ENCODE measurements at regions not wholly inside any gene's neighbourhood (a gene's known extent, or its start where the extent isn't known, plus 50 kb on each side); places are given as distances from the start of the nearest gene placed in this dataset.

DNA sequence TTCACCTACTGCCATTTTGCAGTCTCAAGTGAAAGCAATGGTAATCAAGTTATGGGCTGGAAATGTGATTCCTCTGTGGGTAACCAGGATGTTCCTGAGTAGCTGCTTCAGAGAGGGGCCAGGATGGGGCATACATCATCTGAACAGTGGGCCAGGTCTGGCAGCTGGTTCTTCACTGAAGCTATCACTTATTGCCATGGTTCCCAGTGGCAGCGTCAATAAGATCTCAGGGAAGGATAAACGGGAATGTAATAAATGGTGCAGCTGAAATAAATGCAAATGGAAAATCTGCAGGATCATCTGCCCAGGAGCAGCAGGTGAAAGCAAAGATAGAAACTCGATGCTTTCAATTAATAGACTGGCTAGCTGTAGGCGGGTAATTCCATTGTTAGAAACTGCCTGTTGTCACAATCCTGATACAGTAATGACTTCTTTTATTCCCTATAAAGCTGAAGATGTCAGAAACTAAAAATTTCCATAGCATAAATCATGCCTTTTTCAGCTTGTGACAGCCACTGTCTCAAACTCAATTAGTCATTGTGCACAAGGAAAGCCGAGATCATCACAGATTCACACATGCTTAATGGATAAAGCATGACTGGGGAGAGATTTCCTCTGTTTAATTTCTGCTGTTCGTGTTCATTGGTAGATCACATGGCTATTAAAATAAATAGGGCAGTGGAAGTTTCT lies 56.2 kb upstream of the CCDC85A start:
- TF ChIP-seq, protein P1, sequence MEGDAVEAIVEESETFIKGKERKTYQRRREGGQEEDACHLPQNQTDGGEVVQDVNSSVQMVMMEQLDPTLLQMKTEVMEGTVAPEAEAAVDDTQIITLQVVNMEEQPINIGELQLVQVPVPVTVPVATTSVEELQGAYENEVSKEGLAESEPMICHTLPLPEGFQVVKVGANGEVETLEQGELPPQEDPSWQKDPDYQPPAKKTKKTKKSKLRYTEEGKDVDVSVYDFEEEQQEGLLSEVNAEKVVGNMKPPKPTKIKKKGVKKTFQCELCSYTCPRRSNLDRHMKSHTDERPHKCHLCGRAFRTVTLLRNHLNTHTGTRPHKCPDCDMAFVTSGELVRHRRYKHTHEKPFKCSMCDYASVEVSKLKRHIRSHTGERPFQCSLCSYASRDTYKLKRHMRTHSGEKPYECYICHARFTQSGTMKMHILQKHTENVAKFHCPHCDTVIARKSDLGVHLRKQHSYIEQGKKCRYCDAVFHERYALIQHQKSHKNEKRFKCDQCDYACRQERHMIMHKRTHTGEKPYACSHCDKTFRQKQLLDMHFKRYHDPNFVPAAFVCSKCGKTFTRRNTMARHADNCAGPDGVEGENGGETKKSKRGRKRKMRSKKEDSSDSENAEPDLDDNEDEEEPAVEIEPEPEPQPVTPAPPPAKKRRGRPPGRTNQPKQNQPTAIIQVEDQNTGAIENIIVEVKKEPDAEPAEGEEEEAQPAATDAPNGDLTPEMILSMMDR (IDR thresholded peaks at IDR 0.05; ENCODE audit: control insufficient read depth, insufficient read depth, low read depth, low read length, missing control alignments), result no peak
- no peak for DNase-seq (ENCODE audit: low read depth)
- H3K4me3 ChIP-seq (ENCODE audit: control insufficient read depth, low read depth, low read length), result no peak overlapping the region

DNA sequence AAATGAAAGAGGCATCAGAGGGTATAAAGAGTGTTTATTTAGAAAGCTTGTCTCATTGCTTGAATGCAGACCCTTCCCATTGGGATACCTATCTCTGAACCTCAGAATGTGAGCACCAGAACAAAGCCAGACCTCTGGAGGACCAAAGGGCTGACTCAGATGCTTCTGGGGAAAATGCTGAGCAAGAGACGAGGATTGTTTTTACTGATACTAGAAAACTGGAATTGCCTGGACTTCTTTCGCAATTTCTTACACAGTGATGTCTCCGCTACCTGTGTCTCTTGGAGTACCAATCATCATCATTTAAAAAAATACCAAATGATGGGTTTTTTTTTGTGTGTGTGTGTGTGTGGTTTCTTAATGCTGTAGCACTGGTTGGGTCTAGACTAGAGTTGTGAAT lies 55.6 kb upstream of the CCDC85A start:
- TF ChIP-seq, protein P1 (IDR thresholded peaks at IDR 0.05; ENCODE audit: control insufficient read depth, insufficient read depth, low read depth, low read length, missing control alignments), result no peak
- DNase-seq (ENCODE audit: low read depth), result no peak
- H3K4me3 ChIP-seq (ENCODE audit: control insufficient read depth, low read depth, low read length), result no peak overlapping the region

DNA sequence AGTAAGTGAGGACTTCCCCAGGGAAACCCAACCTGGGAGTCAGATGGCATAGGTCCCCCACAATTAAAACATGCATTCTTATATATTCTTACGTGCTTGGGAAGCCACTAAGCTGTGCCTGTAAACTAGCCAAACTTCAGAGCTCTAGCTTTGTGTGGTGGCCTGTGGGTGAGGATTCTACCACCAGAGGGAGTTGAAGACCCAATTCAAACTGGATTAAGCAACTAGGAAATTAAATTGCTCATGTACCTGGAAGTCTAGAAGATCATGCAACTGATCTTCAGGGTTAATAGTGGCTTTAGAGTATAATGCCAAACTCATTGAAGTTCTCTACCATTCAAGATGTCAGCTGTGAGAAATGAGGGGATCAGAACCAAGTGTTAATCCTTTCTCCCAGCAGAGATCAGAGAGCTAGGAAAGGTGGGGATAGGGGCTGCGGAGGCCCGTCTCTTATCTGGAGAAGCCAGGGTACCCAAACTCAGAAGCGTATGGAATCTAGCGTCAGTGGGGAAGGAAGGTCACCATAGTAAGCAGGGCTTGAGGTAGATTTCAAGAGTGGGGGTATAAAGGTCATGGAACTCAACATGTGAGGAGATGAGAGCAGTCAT lies 53.2 kb upstream of the CCDC85A start:
- DNase-seq (ENCODE audit: low read depth), result no peak
- TF ChIP-seq, protein P1 (IDR thresholded peaks at IDR 0.05; ENCODE audit: control insufficient read depth, insufficient read depth, low read depth, low read length, missing control alignments), result peak; percentile 80
- H3K4me3 ChIP-seq (ENCODE audit: control insufficient read depth, low read depth, low read length), result no peak overlapping the region

DNA sequence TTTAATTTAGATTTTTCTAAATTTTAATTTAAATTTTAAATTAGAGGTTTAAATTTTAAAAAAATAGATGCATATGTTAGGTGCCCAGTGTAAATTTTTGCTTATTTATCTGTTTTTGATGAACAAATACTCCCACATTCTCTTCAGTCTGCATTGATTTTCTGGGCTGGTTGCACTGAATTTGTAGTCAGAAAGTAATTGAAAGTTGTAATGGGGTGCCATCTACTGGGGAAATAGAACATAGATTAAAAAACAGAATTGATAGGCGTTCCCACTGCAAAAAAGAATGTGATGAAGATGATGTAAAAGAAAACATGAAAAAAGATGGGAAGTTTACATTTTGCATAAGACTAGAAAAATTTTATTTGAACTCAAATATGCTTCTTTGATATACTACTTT lies 51.7 kb upstream of the CCDC85A start:
- TF ChIP-seq, protein P1 (IDR thresholded peaks at IDR 0.05; ENCODE audit: control insufficient read depth, insufficient read depth, low read depth, low read length, missing control alignments), result peak; percentile 49
- DNase-seq (ENCODE audit: low read depth), result peak; percentile 10
- H3K4me3 ChIP-seq (ENCODE audit: control insufficient read depth, low read depth, low read length), result no peak overlapping the region

DNA sequence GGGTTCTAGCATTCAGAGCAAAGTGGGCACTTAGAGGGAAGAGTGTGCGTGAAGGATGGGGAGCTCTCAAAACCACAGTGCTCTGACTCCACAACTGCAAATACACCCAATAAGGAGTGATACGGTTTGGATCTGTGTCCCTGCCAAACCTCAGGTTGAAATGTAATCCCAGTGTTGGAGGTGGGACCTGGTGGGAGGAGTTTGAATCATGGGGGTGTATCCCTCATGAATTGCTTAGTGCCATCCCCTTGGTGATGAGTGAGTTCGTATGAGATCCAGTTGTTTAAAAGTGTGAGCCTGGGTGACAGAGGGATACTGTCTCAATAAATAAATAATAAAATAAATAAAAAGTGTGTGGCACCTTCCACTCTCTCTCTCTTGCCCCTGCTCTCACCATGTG lies 50.3 kb upstream of the CCDC85A start:
- DNase-seq (ENCODE audit: low read depth), result no peak
- TF ChIP-seq, protein P1 (IDR thresholded peaks at IDR 0.05; ENCODE audit: control insufficient read depth, insufficient read depth, low read depth, low read length, missing control alignments), result no peak

DNA sequence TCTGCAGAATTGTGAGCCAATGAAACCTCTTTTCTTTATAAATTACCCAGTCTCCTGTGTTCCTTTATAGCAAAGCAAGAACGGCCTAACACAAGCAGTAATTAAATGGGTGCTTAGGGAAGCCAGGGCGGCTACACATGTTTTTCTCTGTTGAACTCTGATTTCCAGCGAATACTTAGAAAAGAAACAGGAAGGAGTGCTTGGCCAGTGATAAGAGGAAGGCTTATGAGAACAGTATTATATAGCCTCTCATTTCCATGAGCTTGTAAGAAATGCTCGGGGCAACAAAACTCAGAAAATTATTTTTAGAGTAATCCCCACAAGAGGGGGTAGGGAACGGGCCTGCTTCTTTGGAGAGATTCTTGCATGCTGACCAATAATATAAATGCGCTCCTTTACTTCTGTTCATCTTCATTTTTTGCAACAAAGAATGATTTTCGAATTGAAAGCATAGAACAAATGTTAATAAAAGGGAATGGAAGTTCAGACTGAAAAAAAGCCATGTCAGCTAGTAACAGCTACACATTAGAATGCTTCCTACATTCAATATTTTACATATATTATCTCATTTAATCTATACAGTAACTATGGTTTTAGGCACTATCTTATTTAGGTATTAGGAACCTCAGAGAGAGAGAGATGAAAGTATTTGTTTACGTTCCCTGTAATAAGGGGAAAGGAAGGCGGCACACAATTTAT lies 49.7 kb upstream of the CCDC85A start:
- H3K4me3 ChIP-seq (ENCODE audit: control insufficient read depth, low read depth, low read length), result no peak overlapping the region
- no peak for DNase-seq (ENCODE audit: low read depth)
- TF ChIP-seq, protein P1 (IDR thresholded peaks at IDR 0.05; ENCODE audit: control insufficient read depth, insufficient read depth, low read depth, low read length, missing control alignments), result no peak

More for the DNA sequence above, 50.3 kb upstream of the CCDC85A start:
- H3K4me3 ChIP-seq (ENCODE audit: control insufficient read depth, low read depth, low read length), result no peak overlapping the region

Data from AG09309 (cell line).